ENCODE measurements at regions not wholly inside any gene's neighbourhood (a gene's known extent, or its start where the extent isn't known, plus 50 kb on each side); places are given as distances from the start of the nearest gene placed in this dataset.

DNA sequence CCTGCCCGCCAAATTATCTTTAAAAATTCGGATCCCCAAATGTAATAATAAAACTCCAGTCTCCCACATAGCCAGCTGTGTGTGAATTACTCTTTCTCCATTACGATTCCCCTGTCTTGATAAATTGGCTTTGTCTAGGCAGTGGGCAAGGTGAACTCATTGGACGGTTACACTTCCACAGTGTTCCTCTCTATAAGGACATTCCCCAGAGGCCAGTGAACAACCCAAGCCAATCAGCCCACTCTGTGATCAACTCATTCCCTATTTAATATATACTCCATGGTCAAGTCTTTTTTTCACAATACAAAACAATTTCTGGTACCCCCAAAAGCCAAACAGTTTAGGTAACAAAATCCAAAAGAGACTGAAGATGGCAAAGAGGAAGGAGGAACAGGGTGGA, 90.5 kb upstream of the DAZL start:
- TF ChIP-seq CTCF (IDR thresholded peaks at IDR 0.05 in 2 of 3, conservative IDR thresholded peaks at IDR 0.05 in 1 of 3; ENCODE audit: control insufficient read depth in 2 of 3, extremely low read depth in 1 of 3, insufficient read depth in 1 of 3, low read depth in 3 of 3, low read length in 3 of 3) (no peak), POLR2AphosphoS2 (IDR thresholded peaks at IDR 0.05; ENCODE audit: low read depth, low read length) (no peak), PAX8 (IDR thresholded peaks at IDR 0.05) (no peak), PRDM15 (CRISPR knock-in tag; IDR thresholded peaks at IDR 0.05) (no peak), CEBPB (IDR thresholded peaks at IDR 0.05; ENCODE audit: borderline replicate concordance in 1 of 2, low read depth in 2 of 2, low read length in 2 of 2) (no peak), WRNIP1 (IDR thresholded peaks at IDR 0.05; ENCODE audit: borderline replicate concordance, low read depth, low read length) (no peak), NFXL1 (IDR thresholded peaks at IDR 0.05; ENCODE audit: borderline replicate concordance) (no peak), HDAC6 (IDR thresholded peaks at IDR 0.05; ENCODE audit: unreplicated experiment) (no peak), EZH2 (IDR thresholded peaks at IDR 0.05; ENCODE audit: borderline replicate concordance, control insufficient read depth, low read depth, low read length) (no peak), RCOR1 (conservative IDR thresholded peaks at IDR 0.05; ENCODE audit: low read depth, low read length) (no peak), SMC3 (IDR thresholded peaks at IDR 0.05; ENCODE audit: borderline replicate concordance, low read length) (no peak)
- TF ChIP-seq, protein P1, sequence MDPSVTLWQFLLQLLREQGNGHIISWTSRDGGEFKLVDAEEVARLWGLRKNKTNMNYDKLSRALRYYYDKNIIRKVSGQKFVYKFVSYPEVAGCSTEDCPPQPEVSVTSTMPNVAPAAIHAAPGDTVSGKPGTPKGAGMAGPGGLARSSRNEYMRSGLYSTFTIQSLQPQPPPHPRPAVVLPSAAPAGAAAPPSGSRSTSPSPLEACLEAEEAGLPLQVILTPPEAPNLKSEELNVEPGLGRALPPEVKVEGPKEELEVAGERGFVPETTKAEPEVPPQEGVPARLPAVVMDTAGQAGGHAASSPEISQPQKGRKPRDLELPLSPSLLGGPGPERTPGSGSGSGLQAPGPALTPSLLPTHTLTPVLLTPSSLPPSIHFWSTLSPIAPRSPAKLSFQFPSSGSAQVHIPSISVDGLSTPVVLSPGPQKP (IDR thresholded peaks at IDR 0.05; ENCODE audit: low read depth, low read length): no peak
